Hindlimb muscle (tissue), 1 donor: ENCODE measurements at regions not wholly inside any gene's neighbourhood (a gene's known extent, or its start where the extent isn't known, plus 50 kb on each side); places are given as distances from the start of the nearest gene placed in this dataset.

Experiments
- DNase-seq: peaks from one replicate; pipeline ENCODE4 v3.0.0-alpha.2; 2013

- no peak for DNase-seq
Measured at GRCh38 chr20:60813066-60813465, 439.0 kb upstream of the CDH4 start.

- DNase-seq: no peak
Measured at GRCh38 chr20:60815656-60816055, 436.4 kb upstream of the CDH4 start.

- no peak for DNase-seq
Measured at GRCh38 chr20:60816901-60817300, 435.2 kb upstream of the CDH4 start.

GRCh38 chr20:60817891-60818290 is 434.2 kb upstream of the CDH4 start:
- DNase-seq: no peak

GRCh38 chr20:60819511-60819910 is 432.6 kb upstream of the CDH4 start:
- no peak for DNase-seq

- DNase-seq: no peak
Measured at GRCh38 chr20:60820149-60820548, 431.9 kb upstream of the CDH4 start.

- no peak for DNase-seq
Measured at GRCh38 chr20:60820918-60821317, 431.1 kb upstream of the CDH4 start.

- DNase-seq: peak; percentile 7
Measured at GRCh38 chr20:60822699-60823607, 429.1 kb upstream of the CDH4 start.

- DNase-seq: no peak
Measured at GRCh38 chr20:60835876-60836275, 416.2 kb upstream of the CDH4 start.

GRCh38 chr20:60837173-60837770 is 414.8 kb upstream of the CDH4 start:
- DNase-seq: no peak

GRCh38 chr20:60838297-60838696 is 413.8 kb upstream of the CDH4 start:
- no peak for DNase-seq

- no peak for DNase-seq
Measured at GRCh38 chr20:60840971-60841370, 411.1 kb upstream of the CDH4 start.

GRCh38 chr20:60845146-60845545 is 406.9 kb upstream of the CDH4 start:
- DNase-seq: no peak

GRCh38 chr20:60851826-60852704 is 400.0 kb upstream of the CDH4 start:
- no peak for DNase-seq

- peak; percentile 4 for DNase-seq
Measured at GRCh38 chr20:60857708-60858107, 394.4 kb upstream of the CDH4 start.

- peak; percentile 4 for DNase-seq
Measured at GRCh38 chr20:60862601-60863000, 389.5 kb upstream of the CDH4 start.

- DNase-seq: no peak
Measured at GRCh38 chr20:60863548-60863947, 388.5 kb upstream of the CDH4 start.

GRCh38 chr20:60867589-60867988 is 384.5 kb upstream of the CDH4 start:
- DNase-seq: no peak

- DNase-seq: no peak
Measured at GRCh38 chr20:60868316-60868891, 383.7 kb upstream of the CDH4 start.

GRCh38 chr20:60869087-60869486 is 383.0 kb upstream of the CDH4 start:
- DNase-seq: no peak

- no peak for DNase-seq
Measured at GRCh38 chr20:60869625-60870024, 382.4 kb upstream of the CDH4 start.

GRCh38 chr20:60870040-60870439 is 382.0 kb upstream of the CDH4 start:
- no peak for DNase-seq

GRCh38 chr20:60872224-60872623 is 379.8 kb upstream of the CDH4 start:
- no peak for DNase-seq
